Esophagus squamous epithelium (tissue), 5 donors: ENCODE measurements at regions not wholly inside any gene's neighbourhood (a gene's known extent, or its start where the extent isn't known, plus 50 kb on each side); places are given as distances from the start of the nearest gene placed in this dataset.
"Not testable (repeated sequence)": the region's sequence is repeated elsewhere in the genome, so short reads cannot be mapped to it uniquely, and the experiment has no call there.

Source experiments
- DNase-seq: peaks from one replicate; lab custom pipeline; 2025; lab: John Stamatoyannopoulos, UW
- H3K27ac ChIP-seq, 4 donors: fragments of 200-600 bp; sonication (generic); one replicate each; pipeline ENCODE4 v1.5.1; 2016 to 2019; ENCODE audit warnings: mild to moderate bottlenecking in 1 of 4
- H3K27me3 ChIP-seq, 4 donors: fragments of 200-600 bp; sonication (generic); 1 replicate in 3 of 4; 2 replicates in 1 of 4; pipeline versions ENCODE4 v1.5.1 to v1.6.0; 2017 to 2021; ENCODE audit warnings: antibody characterized with exemption in 1 of 4
- H3K36me3 ChIP-seq, 3 donors: fragments of 200-600 bp; sonication (generic); one replicate each; pipeline ENCODE4 v1.5.1; 2016 to 2019
- H3K4me1 ChIP-seq, 3 donors: fragments of 200-600 bp; sonication (generic); one replicate each; pipeline ENCODE4 v1.5.1; 2017 to 2019
- H3K4me3 ChIP-seq, 4 donors: fragments of 200-600 bp; sonication (generic); 1 replicate in 3 of 4; 2 replicates in 1 of 4; pipeline ENCODE4 v1.5.1; 2016 to 2019; ENCODE audit warnings: mild to moderate bottlenecking in 2 of 4, moderate library complexity in 1 of 4
- H3K9me3 ChIP-seq, 3 donors: fragments of 200-600 bp; sonication (generic); one replicate each; pipeline ENCODE4 v1.5.1; 2016 to 2019
- POLR2A ChIP-seq, 4 donors: fragments of 450-650 bp; IDR thresholded peaks; one replicate each; pipeline ENCODE4 v1.6.1; 2017; ENCODE audit warnings: antibody characterized with exemption in 4 of 4, mild to moderate bottlenecking in 4 of 4, moderate library complexity in 3 of 4
- WGBS, 2 donors: methylation state at CpG; one replicate each; pipeline ENCODE4 v1.1.5; 2018; 5-methylcytosine and 5-hydroxymethylcytosine counted together
- intact Hi-C: fragments of 100-400 bp; cut with DNase I; formaldehyde crosslinking; loops from one replicate; pipeline ENCODE4 v1.15.0; 2022
- TF ChIP-seq, protein P1 (sequence below), 6 experiments: fragments of 450-650 bp in 4 of 6; fragments of 200-600 bp in 2 of 6; sonication (generic) in 2 of 6; IDR thresholded peaks; one replicate each; pipeline ENCODE4 v1.5.1; 2016 to 2019; ENCODE audit warnings: antibody characterized with exemption in 6 of 6, mild to moderate bottlenecking in 4 of 6, moderate library complexity in 4 of 6
- donor health status: DM: yes; HTN: yes; CAD: no.

- H3K4me3 ChIP-seq = no peak overlapping the region
- H3K36me3 ChIP-seq = no peaks in the 10 kb centered on the region
- 71 to 90% methylated on average over 3 to 4 of the region's 4 CpGs for WGBS, 2 donors
- TF ChIP-seq, protein P1, sequence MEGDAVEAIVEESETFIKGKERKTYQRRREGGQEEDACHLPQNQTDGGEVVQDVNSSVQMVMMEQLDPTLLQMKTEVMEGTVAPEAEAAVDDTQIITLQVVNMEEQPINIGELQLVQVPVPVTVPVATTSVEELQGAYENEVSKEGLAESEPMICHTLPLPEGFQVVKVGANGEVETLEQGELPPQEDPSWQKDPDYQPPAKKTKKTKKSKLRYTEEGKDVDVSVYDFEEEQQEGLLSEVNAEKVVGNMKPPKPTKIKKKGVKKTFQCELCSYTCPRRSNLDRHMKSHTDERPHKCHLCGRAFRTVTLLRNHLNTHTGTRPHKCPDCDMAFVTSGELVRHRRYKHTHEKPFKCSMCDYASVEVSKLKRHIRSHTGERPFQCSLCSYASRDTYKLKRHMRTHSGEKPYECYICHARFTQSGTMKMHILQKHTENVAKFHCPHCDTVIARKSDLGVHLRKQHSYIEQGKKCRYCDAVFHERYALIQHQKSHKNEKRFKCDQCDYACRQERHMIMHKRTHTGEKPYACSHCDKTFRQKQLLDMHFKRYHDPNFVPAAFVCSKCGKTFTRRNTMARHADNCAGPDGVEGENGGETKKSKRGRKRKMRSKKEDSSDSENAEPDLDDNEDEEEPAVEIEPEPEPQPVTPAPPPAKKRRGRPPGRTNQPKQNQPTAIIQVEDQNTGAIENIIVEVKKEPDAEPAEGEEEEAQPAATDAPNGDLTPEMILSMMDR (IDR thresholded peaks at IDR 0.05) = no peak
- no peak for TF ChIP-seq POLR2A (IDR thresholded peaks at IDR 0.05)
- no peak overlapping the region for H3K27ac ChIP-seq
- no peak for DNase-seq
- intact Hi-C loops = no loop called here
- H3K4me1 ChIP-seq = no peaks in the 10 kb centered on the region
- no peaks in the 10 kb centered on the region for H3K27me3 ChIP-seq
- H3K9me3 ChIP-seq = no peaks in the 10 kb centered on the region
Measured at GRCh38 chr5:39654715-39655114, 229.9 kb upstream of the DAB2 start.

DNA sequence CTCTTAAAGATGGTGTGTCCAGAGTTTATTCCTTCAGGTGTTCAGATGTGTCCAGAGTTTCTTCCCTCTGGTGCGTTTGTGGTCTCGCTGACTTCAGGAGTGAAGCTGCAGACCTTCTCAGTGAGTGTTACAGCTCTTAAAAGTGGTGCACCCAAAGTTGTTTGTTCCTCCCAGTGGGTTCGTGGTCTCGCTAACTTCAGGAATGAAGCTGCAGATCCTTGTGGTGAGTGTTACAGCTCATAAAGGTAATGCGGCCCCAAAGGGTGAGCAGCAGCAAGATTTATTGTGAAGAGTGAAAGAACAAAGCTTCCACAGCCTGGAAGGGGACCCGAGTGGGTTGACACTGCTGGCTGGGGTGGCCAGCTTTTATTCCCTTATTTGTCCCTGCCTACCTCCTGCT is 227.7 kb upstream of the DAB2 start:
- H3K9me3 ChIP-seq, H3K27me3 ChIP-seq, intact Hi-C loops, H3K4me3 ChIP-seq, DNase-seq, H3K36me3 ChIP-seq, H3K27ac ChIP-seq: not testable (repeated sequence)
- peaks cover 0 to 15% (median 0%) of the 10 kb centered on the region in 3 donors for H3K4me1 ChIP-seq
- 77 to 85% methylated on average over 6 of the region's 6 CpGs for WGBS, 2 donors

- H3K4me3 ChIP-seq = no peak overlapping the region
- DNase-seq = no peak
- no peaks in the 10 kb centered on the region for H3K27me3 ChIP-seq
- no peak overlapping the region for H3K27ac ChIP-seq
- no peaks in the 10 kb centered on the region for H3K9me3 ChIP-seq
- WGBS, 2 donors = 79 to 82% methylated on average over 4 of the region's 4 CpGs
- no peaks in the 10 kb centered on the region for H3K36me3 ChIP-seq
- H3K4me1 ChIP-seq = peaks cover 0 to 15% (median 0%) of the 10 kb centered on the region in 3 donors
- intact Hi-C loops = no loop called here
- no peak for TF ChIP-seq POLR2A (IDR thresholded peaks at IDR 0.05)
- TF ChIP-seq, protein P1 (IDR thresholded peaks at IDR 0.05) = no peak
Measured at GRCh38 chr5:39652036-39652435, 227.3 kb upstream of the DAB2 start.

- TF ChIP-seq, protein P1 (IDR thresholded peaks at IDR 0.05) = no peak
- TF ChIP-seq POLR2A (IDR thresholded peaks at IDR 0.05) = no peak
- intact Hi-C loops = no loop called here
- no peaks in the 10 kb centered on the region for H3K9me3 ChIP-seq
- no peak for DNase-seq
- no peaks in the 10 kb centered on the region for H3K36me3 ChIP-seq
- H3K4me3 ChIP-seq = no peak overlapping the region
- WGBS, 2 donors = 78 to 87% methylated on average over 1 of the region's 1 CpG
- H3K27me3 ChIP-seq = no peaks in the 10 kb centered on the region
- H3K4me1 ChIP-seq = peaks cover 0 to 15% (median 0%) of the 10 kb centered on the region in 3 donors
- H3K27ac ChIP-seq = no peak overlapping the region
Measured at GRCh38 chr5:39650008-39650762, 225.4 kb upstream of the DAB2 start.

- no peak for DNase-seq
- H3K27me3 ChIP-seq = no peaks in the 10 kb centered on the region
- 48 to 60% methylated on average over 6 to 7 of the region's 7 CpGs for WGBS, 2 donors
- H3K4me1 ChIP-seq = peaks cover 0 to 15% (median 0%) of the 10 kb centered on the region in 3 donors
- intact Hi-C loops = no loop called here
- TF ChIP-seq, protein P1 (IDR thresholded peaks at IDR 0.05) = no peak
- no peak for TF ChIP-seq POLR2A (IDR thresholded peaks at IDR 0.05)
- H3K9me3 ChIP-seq = no peaks in the 10 kb centered on the region
- H3K27ac ChIP-seq = peak overlapping the region in 3 of 4 donors; percentile 2 to 46 (median 18)
- H3K36me3 ChIP-seq = no peaks in the 10 kb centered on the region
- no peak overlapping the region for H3K4me3 ChIP-seq
Measured at GRCh38 chr5:39648848-39649227, 224.1 kb upstream of the DAB2 start.
